GM21367 (cell line): ENCODE measurements at regions not wholly inside any gene's neighbourhood (a gene's known extent, or its start where the extent isn't known, plus 50 kb on each side); places are given as distances from the start of the nearest gene placed in this dataset.
"Not testable (repeated sequence)": the region's sequence is repeated elsewhere in the genome, so short reads cannot be mapped to it uniquely, and the experiment has no call there.

Experiments
- ATAC-seq: cut with Tn5 transposase; IDR thresholded peaks from one replicate; pipeline ENCODE4 v1.9.1; 2021; ENCODE audit not compliant: unreplicated experiment

DNA sequence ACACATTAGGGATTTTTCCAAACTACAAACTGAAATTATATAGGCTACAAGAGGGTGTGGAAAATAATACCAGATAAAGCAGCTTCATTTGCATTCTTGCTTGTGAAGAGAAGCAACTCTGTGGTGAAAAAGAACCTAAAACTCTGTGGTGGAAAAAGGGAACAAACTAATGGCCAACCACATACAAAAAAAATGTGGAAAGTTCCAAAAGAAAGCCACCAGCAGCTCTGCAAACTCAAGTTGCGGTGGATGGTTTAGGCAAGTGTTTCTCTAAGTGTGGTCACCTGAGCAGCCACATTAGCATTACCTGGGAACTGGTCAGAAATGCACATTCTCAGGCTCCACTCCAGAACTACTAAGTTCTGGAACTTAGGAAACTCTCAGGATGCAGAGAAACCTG, 586.4 kb downstream of the ACTL7B start:
- ATAC-seq = no peak

DNA sequence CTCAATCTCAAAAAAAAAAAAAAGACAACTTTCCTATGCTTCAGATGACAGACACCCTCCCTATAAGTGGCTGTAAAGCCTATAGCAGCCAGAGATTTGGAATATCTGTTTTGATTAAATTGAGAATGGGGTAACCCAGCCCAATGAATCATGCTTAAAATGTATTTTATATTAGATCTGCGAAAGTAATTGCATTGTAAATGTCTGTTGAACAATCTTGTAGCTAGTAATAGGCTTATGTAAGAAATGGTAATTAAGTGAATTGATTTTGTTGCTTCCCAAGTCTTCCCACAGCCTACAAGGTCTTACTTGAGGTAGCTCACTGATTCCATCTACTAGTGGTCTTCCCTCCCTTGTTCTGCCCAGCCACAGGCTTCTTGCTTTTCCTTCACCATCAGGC, 590.7 kb downstream of the ACTL7B start:
- ATAC-seq = no peak

DNA sequence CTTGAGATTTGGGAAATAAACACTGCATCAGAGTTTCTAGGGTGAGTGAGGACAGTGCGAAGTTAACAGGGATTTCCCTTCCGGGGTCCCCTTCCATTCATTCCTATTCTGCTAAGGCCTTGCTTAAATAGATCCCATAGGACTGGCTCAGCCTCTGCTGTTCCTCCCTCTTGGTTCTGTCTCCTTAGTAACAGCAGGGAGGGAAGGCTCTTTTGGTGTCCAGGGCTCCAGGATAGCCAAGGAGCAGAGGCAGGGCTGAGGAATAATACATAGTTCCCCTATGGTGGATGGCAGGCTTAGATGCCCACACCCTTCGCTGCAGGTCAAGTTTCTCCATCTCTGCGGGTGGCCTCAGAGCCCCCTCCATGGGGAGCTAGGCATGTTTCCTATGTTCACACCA, 591.7 kb downstream of the ACTL7B start:
- no peak for ATAC-seq

DNA sequence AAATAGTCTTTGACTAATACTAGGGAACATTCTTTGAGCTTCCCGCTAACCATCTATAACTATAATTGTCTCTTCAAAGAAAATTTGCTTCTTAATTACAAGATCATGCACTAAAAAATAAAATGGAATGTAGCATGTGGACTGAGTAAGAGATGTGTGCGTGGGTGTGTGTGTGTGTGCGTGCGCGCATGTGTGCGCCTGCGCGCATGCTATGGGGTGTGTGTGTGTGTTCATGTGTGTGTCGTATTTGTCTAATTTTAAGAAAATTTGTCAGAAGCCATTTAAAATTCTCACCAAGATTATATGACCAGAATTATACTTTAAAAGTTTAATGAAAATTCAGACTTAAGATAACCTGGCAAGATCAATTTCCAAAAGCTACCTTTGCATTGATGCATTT, 593.0 kb downstream of the ACTL7B start:
- no peak for ATAC-seq

DNA sequence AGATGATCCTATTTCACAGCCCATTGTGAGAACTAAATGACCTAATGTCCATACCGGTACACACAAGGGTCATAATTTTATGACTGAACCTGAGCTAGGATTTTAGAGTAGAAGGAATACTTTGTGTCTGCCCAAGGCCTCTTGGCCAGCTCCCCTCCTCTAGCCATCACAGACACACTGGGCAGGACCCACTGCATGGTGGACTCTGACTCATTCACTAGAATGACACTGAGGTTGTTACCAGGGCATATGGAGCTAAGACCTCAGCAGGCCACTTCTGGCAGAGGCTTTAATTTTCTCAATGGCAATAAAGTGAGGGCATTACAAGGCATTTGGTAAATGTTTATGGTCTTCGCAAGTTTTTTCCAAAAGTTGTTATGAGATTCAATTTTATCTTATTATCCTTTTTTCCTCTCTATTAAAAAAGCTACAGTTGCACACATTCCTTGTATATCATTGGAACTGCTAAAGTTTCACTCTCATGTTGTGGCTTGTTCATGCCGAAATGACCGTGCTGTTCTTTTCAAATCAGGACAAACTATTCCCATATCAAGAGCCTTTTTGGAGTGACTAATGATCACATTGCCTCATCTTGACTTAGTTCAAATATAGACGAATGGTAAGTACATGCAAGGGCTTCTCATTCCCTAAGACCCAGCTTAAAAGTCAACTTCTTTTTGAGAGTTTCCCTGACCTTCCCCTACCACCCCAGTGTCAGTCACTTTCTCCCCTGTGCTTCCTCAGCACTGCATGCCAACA, 595.7 kb downstream of the ACTL7B start:
- no peak for ATAC-seq

DNA sequence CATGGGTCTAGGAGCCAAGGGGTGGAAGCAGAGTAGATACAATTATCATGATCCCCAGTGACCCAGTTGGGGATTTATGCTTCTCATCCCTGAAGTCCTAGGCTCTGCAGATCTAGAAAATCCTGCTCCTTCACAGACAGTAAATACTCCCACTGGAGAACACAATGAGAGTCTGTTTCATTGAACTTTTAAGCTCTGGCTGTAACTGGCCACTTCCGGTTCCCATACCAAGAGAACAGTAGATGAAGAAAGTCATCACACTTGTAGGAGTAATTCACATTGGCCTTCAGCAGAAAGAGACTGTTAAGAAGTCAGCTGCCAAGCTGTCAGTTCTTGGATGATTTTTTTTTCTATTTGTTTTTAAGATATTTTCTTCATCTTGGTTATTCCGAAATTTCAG, 597.1 kb downstream of the ACTL7B start:
- no peak for ATAC-seq

DNA sequence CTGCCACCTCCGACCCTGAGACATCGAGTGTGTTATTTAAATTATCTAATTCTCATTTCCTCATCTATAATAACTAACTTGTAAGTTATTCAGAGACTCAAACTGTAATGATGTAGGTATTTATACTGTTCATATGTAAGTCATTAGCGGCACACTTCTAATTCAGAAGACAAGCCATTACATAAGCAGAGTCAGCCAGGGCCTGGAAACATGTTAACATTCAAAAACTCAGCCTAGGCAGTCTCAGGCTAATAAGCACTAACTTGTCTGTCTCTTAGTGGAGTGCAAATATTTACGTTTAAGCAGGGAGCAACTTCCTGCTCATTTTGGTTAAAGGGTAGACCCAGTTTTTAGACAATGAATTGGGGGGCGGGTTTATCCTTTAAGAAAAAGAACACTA, 598.4 kb downstream of the ACTL7B start:
- ATAC-seq = no peak

DNA sequence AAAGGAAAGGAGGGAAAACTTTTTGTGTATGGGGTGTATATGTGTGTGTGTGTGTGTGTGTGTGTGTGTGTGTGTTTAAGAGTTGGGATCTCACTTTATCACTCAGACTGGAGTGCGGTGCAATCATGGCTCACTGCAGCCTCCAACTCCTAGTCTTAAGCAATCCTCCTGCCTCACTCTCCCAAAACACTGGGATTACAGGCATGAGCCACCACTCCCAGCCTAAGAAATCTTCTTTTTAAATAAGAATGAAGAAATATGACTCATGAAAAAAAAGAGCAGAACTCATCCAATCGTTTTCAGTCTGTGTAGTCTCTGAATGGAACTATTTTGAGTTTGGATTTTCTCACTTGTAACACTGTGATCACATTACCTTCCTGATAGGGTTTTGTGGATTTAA, 601.5 kb downstream of the ACTL7B start:
- no peak for ATAC-seq

DNA sequence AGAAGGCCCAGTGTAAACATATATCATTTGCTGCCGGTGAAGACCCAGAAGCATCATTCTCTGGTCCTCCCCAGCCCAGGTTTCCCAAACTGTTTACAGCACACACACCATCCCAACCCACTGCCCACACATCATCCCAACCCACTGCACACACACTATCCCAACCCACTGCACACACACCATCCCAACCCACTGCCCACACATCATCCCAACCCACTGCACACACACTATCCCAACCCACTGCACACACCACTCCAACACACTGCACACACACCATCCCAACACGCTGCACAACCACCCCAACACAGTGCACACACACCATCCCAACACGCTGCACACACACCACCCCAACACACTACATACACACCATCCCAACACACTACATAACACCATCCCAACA, 608.4 kb downstream of the ACTL7B start:
- not testable (repeated sequence) for ATAC-seq

DNA sequence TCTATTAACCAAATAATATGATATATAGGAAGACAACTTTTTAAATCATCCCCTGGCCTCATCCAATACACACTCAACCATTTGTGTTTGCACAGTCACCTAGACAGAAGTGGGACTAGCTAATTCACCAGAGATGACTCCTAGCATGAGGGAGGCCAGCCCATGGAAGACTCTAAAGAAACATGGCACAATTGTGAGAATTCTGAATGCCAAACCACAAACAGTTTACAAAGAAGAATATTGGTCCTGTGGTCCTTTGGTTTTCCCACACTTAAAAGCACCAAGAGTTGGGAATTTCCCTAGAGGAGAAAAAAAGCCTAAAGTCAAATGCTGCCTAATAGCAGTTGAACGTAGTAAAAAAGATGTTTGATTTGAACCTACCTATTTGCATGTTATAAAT, 609.9 kb downstream of the ACTL7B start:
- ATAC-seq = no peak

DNA sequence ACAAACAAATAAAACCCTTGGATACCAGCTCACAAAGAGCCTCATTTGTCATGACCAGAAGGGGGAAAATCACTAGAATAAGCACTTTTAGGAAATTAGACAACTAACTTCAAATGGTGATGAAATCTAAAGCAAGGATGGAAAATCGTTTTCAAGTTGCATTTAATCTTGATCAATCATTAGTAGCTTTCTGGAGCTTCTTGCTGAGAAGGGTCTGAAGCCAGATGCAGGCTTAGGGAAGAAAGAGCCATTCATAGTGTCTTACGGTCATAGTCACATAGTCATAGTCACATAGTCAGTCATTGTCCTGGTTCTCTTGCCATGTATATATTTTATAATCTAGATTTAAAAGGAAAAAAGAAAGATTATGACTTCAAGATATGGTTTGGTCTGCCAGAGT, 610.5 kb downstream of the ACTL7B start:
- no peak for ATAC-seq

DNA sequence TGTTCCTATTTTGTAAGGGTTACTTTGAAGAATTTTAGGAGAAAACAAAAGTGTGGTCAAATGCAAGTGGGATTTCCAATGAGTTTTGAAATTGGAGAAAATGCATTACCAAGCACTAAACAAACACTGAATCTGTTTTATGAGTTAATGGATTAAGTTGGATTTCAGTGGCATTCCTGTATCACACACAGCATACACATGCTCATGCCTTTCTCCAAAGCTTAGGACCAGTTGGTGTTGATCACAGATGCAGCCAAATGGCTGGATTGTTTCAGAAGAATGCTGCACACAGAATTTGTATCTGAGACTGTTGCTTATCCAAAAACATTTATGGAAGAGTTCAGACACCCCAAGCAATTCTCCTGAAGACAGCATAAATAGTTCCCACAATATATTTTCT, 611.1 kb downstream of the ACTL7B start:
- no peak for ATAC-seq

DNA sequence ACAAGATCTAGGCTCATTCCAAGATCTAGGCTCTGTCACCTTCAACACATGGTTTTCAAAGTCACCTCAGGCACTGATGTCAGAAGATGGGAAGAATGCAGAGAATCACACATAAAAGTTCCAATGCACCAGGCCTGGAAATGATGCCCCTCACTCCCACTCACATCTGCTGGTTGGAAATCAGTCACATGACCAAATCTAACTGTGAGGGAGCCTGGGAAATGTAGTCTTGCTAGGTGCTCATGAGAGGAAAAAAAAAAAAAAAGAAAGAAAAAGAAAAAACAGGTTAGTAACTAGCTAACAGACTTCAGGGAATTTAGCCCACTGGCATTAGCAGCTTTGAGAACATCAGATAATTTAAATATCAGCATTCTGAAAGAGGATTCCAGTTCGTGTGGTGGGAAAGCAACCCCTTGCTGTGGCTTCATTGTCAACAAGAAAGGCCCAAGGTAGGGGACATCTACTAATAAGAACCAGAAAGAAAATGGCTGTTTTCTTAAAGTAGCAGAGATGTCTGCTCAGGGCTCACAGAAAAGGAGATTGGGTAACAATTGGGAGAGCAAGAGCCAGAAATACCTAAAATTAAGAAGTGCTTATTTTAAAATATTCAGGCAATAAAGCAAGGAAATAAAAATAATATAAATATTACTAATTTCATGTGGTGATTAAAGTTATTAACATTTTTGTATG, 614.3 kb downstream of the ACTL7B start:
- no peak for ATAC-seq

DNA sequence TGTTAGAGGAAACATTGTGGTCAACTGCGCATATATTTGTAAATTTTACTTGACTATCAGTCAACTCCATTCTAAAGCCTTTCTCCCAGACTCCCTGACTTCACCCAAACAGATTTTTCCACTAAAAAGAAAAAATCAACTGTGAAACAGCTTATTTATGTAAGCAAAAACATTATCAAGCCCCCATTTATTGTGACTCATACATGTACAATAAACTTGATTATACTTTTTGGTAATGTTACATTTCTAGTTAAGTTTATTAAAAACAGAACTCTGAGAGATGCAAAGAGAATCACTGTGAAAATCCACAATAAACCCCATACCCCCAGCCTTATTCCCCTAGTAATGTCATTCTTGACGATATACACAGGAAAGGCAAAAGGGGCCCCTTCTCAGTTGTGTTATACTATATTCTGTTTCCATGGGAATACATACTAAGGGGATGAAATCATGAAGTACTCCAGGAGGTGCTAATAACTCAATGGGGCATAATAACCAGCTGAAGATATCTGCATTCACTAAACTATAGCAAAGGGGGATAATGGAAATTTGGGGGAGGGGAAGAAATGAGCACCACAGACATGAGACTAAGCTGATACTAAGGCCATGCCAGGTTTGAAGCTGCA, 616.0 kb downstream of the ACTL7B start:
- ATAC-seq = no peak

DNA sequence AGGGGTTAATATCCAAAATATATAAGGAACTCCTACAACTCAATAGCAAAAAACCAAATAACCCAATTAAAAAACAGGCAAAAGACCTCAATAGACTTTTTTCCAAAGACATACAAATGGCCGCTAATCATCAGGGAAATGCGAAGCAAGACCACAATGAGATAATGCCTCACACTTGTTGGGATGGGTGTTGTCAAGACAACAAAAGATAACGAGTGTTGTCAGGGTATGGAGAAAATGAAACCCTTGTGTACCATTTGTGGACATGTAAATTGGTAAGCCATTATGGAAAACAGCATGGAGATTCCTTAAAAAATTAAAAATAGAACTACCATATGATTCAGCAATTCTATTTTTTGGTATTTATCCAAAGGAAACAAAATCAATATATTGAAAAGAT, 620.2 kb downstream of the ACTL7B start:
- ATAC-seq = no peak

DNA sequence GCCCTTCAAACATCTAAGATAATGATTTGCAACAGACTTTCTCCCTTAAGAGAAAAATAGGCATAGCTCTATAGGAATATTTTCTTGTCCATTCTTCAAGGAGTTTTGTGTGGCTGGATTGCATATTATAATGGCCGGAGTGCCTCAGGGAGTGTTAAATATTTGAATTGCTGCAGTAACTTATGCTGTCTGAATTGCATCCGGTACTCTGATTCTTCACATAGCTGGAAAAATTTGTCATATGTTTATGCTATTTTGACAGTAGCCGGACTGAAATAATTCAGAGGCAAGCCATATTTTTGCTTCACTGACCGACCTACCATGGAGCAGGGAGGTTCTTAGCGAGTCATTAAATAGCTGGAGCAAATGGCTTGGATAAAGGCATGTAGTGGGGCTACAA, 621.0 kb downstream of the ACTL7B start:
- ATAC-seq = no peak

DNA sequence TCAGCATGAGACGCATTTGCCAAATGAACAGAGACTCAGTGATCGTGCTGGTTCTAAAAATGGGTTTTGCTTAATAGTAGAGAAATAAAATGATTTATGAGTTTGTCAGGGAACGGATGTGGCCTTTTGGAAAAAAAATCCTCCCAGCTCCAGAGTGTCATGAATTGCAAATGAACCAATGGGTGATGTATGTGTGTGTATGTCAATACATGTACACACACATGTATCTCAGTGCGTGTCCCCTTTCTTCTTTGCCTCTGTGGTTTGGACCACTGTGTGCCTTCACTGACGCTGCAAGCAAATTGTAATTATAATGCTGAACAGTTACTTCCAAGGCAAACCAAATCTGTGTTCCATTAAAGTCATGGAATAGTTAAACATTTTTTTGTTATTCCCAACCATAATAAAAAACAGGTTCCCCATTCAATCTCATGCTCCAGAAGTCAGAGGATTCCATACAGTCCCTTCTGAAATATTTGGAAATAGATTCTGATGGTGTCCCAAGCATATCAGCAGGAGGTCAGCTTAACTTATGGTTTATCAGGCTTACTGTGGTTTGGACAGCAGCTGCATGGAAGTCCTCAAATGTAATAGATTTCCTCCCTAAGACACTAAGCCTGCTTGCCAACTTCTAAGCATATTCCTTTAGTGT, 630.5 kb downstream of the ACTL7B start:
- no peak for ATAC-seq

DNA sequence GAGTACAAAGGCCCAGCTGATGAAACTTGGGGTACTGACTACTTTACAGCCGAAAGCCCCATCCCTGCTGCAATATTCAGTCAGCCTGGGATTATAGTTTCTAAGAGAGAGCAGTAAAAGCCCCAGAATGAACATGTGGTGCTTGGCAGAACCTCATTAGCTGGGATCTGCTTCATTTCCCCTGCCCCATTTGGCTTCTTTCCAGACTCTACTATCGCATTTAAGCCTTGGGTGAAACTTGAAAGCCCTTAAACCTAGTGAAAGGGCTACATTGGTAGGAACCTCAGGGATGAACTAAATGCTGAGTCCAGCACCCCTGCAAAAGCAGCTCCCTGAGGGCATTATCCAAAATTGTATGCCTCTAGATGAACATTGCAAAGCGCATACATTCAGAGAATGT, 631.1 kb downstream of the ACTL7B start:
- ATAC-seq = no peak

DNA sequence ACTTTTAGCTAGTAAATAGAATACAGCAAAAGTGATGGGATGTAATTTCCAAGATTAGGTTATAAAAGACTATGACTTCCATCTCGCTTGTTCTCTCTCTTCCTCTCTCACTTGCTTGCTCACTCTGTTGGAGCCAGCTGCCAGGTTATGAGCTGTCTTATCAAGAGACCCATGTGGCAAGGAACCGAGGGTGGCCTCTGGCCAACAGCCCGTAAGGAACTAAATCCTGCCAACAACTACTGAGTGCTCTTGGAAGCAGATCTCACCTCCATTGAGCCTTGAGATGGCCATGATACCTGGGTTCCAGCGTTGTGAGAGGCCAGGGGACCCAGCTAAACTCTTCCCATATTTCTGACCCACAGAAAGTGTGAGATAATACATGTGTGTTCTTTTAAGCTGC, 636.1 kb downstream of the ACTL7B start:
- no peak for ATAC-seq

DNA sequence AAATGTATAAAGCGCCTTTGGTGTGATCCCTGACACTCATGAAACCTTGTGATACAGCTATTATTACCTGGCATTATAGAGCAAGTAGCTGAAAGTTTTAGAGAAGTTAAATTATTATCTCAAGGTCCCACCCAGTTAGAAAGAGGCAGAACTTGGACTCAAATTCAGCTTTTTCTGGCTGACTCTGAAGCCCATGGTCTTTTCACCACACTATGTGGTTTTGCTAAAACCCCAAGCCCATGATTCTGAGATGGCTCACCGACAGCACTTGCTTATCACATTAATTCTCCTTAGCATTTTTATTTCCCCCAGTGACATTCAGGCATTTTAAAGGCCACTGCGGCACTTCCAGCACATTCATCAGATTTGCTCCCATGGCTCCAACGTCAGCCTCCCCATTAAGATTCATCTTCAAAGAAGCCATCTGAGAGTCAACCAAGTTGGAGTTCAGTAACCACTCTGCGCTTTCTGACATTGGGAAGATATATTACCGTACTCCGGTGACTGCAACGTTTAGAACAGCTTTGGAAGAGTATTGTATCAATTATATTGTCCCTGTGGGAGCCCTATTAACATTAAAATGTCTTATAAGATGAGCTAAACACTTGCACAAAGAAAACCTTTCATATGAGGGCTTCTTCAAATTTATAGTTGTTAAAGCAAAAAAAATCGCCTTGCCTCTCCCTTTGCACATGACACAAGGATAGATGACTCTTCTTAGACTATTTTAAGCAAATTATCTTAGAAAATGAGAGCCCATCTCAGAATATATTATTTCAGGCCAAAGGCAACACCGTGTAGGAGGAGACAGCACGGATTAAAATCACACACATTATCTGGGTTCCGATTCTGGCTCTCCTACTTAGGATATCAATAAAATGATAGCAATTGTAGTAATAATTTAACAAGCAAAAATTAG, 638.1 kb downstream of the ACTL7B start:
- no peak for ATAC-seq

DNA sequence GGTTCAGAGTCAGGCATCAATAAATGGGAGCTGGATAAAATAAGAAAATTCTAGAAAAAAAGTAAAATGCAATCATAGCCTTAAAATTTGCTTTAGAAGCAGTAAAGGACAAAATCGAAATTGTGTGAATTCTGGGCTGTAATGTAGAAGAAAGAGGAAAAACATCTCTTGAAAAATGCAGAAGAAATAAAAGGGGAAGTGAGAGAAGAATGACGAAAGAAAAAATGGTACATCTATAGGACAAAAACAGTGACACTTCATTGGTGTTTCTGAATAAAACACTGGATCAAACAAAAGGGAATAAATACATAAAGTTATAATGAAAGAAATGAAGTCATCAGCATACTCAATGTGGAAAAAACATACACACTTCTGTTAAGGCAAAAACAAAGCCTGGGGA, 642.3 kb downstream of the ACTL7B start:
- ATAC-seq = no peak
